Aorta (tissue), 5 donors: ENCODE measurements at regions not wholly inside any gene's neighbourhood (a gene's known extent, or its start where the extent isn't known, plus 50 kb on each side); places are given as distances from the start of the nearest gene placed in this dataset.

ENCODE experiments used
- ATAC-seq: fragments of 200-7000 bp; cut with Tn5 transposase; one replicate; pipeline ENCODE4 v1.9.1; 2022; ENCODE audit warnings: moderate library complexity; ENCODE audit not compliant: low FRiP score
- DNase-seq, 2 donors: peaks; one replicate each; pipeline ENCODE4 v3.0.0-alpha.2; 2020
- H3K27ac ChIP-seq, 2 donors: one replicate each; pipeline ENCODE4 v1.5.1; 2013; ENCODE audit warnings: low read length in 2 of 2, mild to moderate bottlenecking in 2 of 2, moderate library complexity in 2 of 2, control low read depth in 1 of 2, inconsistent platforms in 1 of 2, low read depth in 1 of 2
- H3K27me3 ChIP-seq, 2 donors: one replicate each; pipeline ENCODE4 v1.6.1; 2013; ENCODE audit warnings: control low read depth in 1 of 2, low read length in 1 of 2, mild to moderate bottlenecking in 1 of 2, moderate library complexity in 1 of 2; ENCODE audit not compliant: insufficient read depth in 2 of 2, control insufficient read depth in 1 of 2
- H3K36me3 ChIP-seq, 2 donors: one replicate each; pipeline ENCODE4 v1.6.1; 2013; ENCODE audit warnings: control low read depth in 1 of 2, low read length in 1 of 2, mild to moderate bottlenecking in 1 of 2; ENCODE audit not compliant: insufficient read depth in 2 of 2, control insufficient read depth in 1 of 2
- H3K4me1 ChIP-seq, 2 donors: one replicate each; pipeline ENCODE4 v1.6.1; 2013; ENCODE audit warnings: low read length in 2 of 2, control low read depth in 1 of 2, mild to moderate bottlenecking in 1 of 2, moderate library complexity in 1 of 2; ENCODE audit not compliant: insufficient read depth in 2 of 2, control insufficient read depth in 1 of 2
- H3K4me3 ChIP-seq, 2 donors: one replicate each; pipeline ENCODE4 v1.5.1; 2013; ENCODE audit warnings: low read length in 2 of 2, control low read depth in 1 of 2, mild to moderate bottlenecking in 1 of 2
- H3K9me3 ChIP-seq: one replicate; pipeline ENCODE4 v1.6.1; 2013; ENCODE audit warnings: mild to moderate bottlenecking, low read length; ENCODE audit not compliant: control insufficient read depth
- WGBS, 2 donors: extraction: QIAGEN DNeasy Blood & Tissue Kit; methylation state at CpG; one replicate each; pipeline ENCODE4 v1.1.7; 2013; 5-methylcytosine and 5-hydroxymethylcytosine counted together
- intact Hi-C, 2 donors: fragments of 100-400 bp; cut with DNase I; formaldehyde crosslinking; loops; one replicate each; pipeline versions ENCODE4 v1.14.2 to v1.15.0; 2022
- donor health status: healthy with polysubstance abuse.
- donor health status: Bipolar disorder and iron deficiency.
- donor health status: DM: no; HTN: no; CAD: no.
- donor health status: DM: no; HTN: no; CAD: no.
- donor health status: DM: yes; HTN: yes; CAD: no.

DNA sequence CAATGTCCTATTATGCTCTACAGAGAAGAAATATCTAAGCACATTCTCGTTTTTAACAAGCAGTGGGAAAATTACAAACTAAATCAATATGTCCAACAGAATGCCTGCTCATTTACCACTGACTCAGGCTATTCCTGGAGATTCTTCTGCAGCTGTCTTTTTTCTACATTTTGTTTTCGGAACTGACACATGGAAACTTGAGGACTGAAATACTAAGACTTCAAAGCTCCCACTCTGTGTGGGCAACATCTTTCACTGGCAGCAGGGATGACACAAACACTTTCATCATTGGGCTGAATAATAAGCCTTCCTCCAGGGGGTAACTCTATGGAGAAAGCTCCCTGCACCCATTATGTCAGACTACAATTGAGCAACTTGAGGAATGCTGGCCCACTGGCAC is 175.5 kb upstream of the NCAM2 start:
- H3K4me1 ChIP-seq, result no peaks in the 10 kb centered on the region
- H3K36me3 ChIP-seq, result no peaks in the 10 kb centered on the region
- intact Hi-C loops, result no loop called here
- H3K27ac ChIP-seq, result no peak overlapping the region
- DNase-seq, result no peak
- no peak overlapping the region for H3K4me3 ChIP-seq
- H3K27me3 ChIP-seq, result no peaks in the 10 kb centered on the region
- WGBS, 2 donors, result 32 to 35% methylated on average over 2 of the region's 2 CpGs
- ATAC-seq, result no peak
- no peaks in the 10 kb centered on the region for H3K9me3 ChIP-seq

- intact Hi-C loops, result no loop called here
- no peak overlapping the region for H3K27ac ChIP-seq
- 31 to 37% methylated on average over 2 of the region's 2 CpGs for WGBS, 2 donors
- H3K4me3 ChIP-seq, result no peak overlapping the region
- DNase-seq (no peak), ATAC-seq (no peak)
- H3K4me1 ChIP-seq, result no peaks in the 10 kb centered on the region
- H3K9me3 ChIP-seq, result peaks cover 2% of the 10 kb centered on the region
- no peaks in the 10 kb centered on the region for H3K36me3 ChIP-seq
- H3K27me3 ChIP-seq, result no peaks in the 10 kb centered on the region
Observed at GRCh38 chr21:20852866-20853265, 145.3 kb upstream of the NCAM2 start.

DNA sequence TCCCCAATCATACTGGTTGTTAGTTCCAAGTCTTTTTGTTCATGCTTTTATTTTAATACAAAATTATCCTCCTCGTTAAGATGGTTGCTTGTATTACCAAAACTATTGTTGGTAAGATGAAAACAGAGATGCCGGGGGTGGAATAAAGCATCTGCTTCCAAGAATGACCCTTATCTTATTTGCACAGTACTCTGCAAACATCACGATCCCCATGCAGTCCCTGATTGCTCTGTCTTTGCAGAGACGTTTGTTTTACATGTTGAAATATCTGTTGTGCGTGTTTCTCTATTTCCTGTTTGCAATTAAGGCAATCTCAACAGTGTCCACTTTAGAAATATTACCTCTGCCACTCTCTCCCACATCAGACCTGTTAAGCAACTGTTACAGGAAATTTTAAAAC is 141.3 kb upstream of the NCAM2 start:
- no peak overlapping the region for H3K4me3 ChIP-seq
- H3K27me3 ChIP-seq, result no peaks in the 10 kb centered on the region
- no peaks in the 10 kb centered on the region for H3K36me3 ChIP-seq
- 29 to 31% methylated on average over 5 of the region's 5 CpGs for WGBS, 2 donors
- no peaks in the 10 kb centered on the region for H3K9me3 ChIP-seq
- no peak overlapping the region for H3K27ac ChIP-seq
- ATAC-seq (no peak), DNase-seq (no peak)
- H3K4me1 ChIP-seq, result no peaks in the 10 kb centered on the region
- intact Hi-C loops, result no loop called here

DNA sequence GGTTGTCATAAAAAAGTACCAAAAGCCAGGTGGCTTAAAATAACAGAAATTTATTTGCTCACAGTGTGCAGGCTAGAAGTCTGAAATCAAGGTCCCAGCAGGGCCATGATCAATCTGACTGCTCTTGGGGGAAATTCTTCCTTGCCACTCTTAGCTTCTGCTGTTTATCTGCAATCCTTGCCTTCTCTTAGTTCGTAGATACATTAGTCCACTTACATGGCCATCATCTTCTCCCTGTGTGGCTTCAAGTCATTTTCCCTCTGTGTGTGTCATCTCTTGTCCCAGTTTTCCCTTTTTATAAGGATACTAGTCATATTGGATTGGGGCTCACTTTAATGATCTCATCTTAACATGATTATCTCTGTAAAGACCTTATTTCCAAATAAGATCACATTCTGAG is 124.0 kb upstream of the NCAM2 start:
- whole genome bisulfite sequencing, 2 donors, result 68 to 84% methylated on average over 1 of the region's 1 CpG
- no peak for ATAC-seq
- H3K27me3 ChIP-seq, result no peaks in the 10 kb centered on the region
- H3K4me1 ChIP-seq, result no peaks in the 10 kb centered on the region
- H3K4me3 ChIP-seq, result no peak overlapping the region
- intact Hi-C loops, result no loop called here
- no peak overlapping the region for H3K27ac ChIP-seq
- no peak for DNase-seq
- no peaks in the 10 kb centered on the region for H3K9me3 ChIP-seq
- H3K36me3 ChIP-seq, result no peaks in the 10 kb centered on the region

- Histone ChIP-seq H3K27me3 (no peaks in the 10 kb centered on the region), H3K4me1 (no peaks in the 10 kb centered on the region), H3K4me3 (no peak overlapping the region), H3K36me3 (no peaks in the 10 kb centered on the region), H3K9me3 (no peaks in the 10 kb centered on the region), H3K27ac (no peak overlapping the region)
- ATAC-seq (no peak), DNase-seq (no peak)
- intact Hi-C loops, result no loop called here
Observed at GRCh38 chr21:20875742-20876141, 122.5 kb upstream of the NCAM2 start.

DNA sequence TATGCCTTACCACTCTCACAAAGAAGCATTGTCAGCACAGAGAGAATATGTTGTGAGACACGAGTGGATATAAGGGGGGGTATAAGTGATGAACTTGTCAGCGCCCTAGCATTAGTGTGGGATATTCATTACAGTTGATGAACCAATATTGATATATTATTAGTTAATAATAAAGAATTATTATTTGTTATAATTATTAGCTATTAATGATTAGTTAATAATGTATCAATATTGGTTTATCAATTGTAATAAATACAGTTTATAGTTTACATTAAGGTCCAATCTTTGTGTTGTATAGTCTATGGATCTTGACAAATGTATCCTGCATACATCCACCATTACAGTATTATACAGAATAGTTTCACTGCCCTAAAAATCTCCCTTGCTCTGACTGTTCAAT is 120.2 kb upstream of the NCAM2 start:
- Histone ChIP-seq H3K36me3 (no peaks in the 10 kb centered on the region), H3K4me1 (no peaks in the 10 kb centered on the region), H3K9me3 (no peaks in the 10 kb centered on the region), H3K27me3 (no peaks in the 10 kb centered on the region), H3K27ac (no peak overlapping the region), H3K4me3 (no peak overlapping the region)
- ATAC-seq, result no peak
- no peak for DNase-seq
- intact Hi-C loops, result no loop called here
- WGBS, 2 donors, result 80 to 91% methylated on average over 2 of the region's 2 CpGs

- Histone ChIP-seq H3K36me3 (no peaks in the 10 kb centered on the region), H3K27ac (no peak overlapping the region), H3K9me3 (peaks cover 1% of the 10 kb centered on the region), H3K4me3 (no peak overlapping the region), H3K27me3 (peaks cover 0 to 3% of the 10 kb centered on the region in 2 donors), H3K4me1 (no peaks in the 10 kb centered on the region)
- 15 to 17% methylated on average over 9 of the region's 9 CpGs for WGBS, 2 donors
- intact Hi-C loops, result no loop called here
- DNase-seq (no peak), ATAC-seq (no peak)
Observed at GRCh38 chr21:20882462-20883407, 115.5 kb upstream of the NCAM2 start.

DNA sequence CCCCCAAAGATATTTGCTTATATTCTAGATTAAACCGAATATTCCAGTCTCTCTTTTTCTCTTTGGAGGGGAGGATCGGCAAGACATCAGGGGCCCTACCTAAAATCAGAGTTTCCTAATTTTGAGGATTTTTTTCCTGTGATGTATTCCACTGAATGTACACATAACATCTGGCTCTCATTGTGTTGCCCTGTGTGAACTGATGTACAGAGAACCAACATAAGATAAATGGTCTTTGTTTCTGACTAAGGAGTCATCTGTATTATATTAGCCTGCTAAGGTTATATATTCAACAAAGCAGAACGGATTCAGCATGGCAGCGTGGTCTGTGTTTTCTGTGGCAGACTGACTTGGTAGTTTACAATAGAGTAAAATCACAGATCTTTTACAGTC is 114.8 kb upstream of the NCAM2 start:
- ATAC-seq, result no peak
- peaks cover 0 to 3% of the 10 kb centered on the region in 2 donors for H3K27me3 ChIP-seq
- no peak overlapping the region for H3K4me3 ChIP-seq
- no peaks in the 10 kb centered on the region for H3K36me3 ChIP-seq
- peaks cover 1% of the 10 kb centered on the region for H3K9me3 ChIP-seq
- no peak overlapping the region for H3K27ac ChIP-seq
- H3K4me1 ChIP-seq, result no peaks in the 10 kb centered on the region
- intact Hi-C loops, result no loop called here
- 31 to 41% methylated on average over 4 of the region's 4 CpGs for WGBS, 2 donors
- DNase-seq, result no peak

DNA sequence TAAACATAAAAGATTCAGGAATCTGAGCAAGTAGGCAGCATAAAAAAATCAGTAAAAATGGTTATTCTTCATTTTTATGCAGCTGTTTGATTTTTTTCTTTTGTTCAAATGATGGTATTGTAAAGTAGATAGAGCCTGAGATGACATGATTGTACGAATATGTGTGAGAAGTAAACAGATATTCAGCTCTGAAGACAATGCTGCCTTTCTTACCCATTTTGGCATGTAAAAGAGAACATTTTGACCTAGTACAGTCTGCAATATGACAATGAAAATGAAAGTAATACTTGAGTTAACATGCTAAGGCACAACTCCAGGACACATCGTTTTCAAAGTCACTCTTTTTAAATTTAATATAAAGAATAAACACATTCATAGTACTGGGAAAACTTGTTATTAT is 95.7 kb upstream of the NCAM2 start:
- H3K27me3 ChIP-seq, result no peaks in the 10 kb centered on the region
- no peaks in the 10 kb centered on the region for H3K4me1 ChIP-seq
- no peaks in the 10 kb centered on the region for H3K36me3 ChIP-seq
- DNase-seq, result no peak
- no peak overlapping the region for H3K27ac ChIP-seq
- H3K4me3 ChIP-seq, result no peak overlapping the region
- 44 to 52% methylated on average over 2 of the region's 2 CpGs for WGBS, 2 donors
- intact Hi-C loops, result no loop called here
- no peak for ATAC-seq
- no peaks in the 10 kb centered on the region for H3K9me3 ChIP-seq
